HL-60 (cell line): ENCODE measurements at regions not wholly inside any gene's neighbourhood (a gene's known extent, or its start where the extent isn't known, plus 50 kb on each side); places are given as distances from the start of the nearest gene placed in this dataset.

ENCODE experiments used
- DNase-seq, 2 experiments: peaks; one replicate each; pipeline ENCODE4 v3.0.0-alpha.2; 2010 to 2020; ENCODE audit warnings: low read depth in 1 of 2, low spot score in 1 of 2
- H3K27ac ChIP-seq: fragments of 250-450 bp; sonication (Bioruptor Pico); replicated peaks from 2 replicates; pipeline ENCODE4 v1.5.1; 2020; ENCODE audit warnings: mild to moderate bottlenecking, moderate library complexity
- H3K27me3 ChIP-seq: fragments of 250-450 bp; sonication (Bioruptor Pico); 2 replicates; pipeline ENCODE4 v1.5.1; 2021; ENCODE audit warnings: mild to moderate bottlenecking, moderate library complexity; ENCODE audit not compliant: insufficient read depth, poor library complexity, severe bottlenecking
- H3K4me3 ChIP-seq: replicated peaks from 2 replicates; pipeline ENCODE4 v1.5.1; 2011; ENCODE audit warnings: mild to moderate bottlenecking, control low read depth, low read length; ENCODE audit not compliant: insufficient read depth
- CTCF ChIP-seq: IDR thresholded peaks from one replicate; pipeline ENCODE4 v1.5.1; 2011; ENCODE audit warnings: low read length, control low read depth, inconsistent platforms; ENCODE audit not compliant: insufficient read depth
- GABPA ChIP-seq: IDR thresholded peaks from 2 replicates; pipeline ENCODE4 v1.6.1; 2012; ENCODE audit warnings: low read depth
- POLR2AphosphoS5 ChIP-seq: IDR thresholded peaks from 2 replicates; pipeline ENCODE4 v1.6.1; 2012; ENCODE audit warnings: low read depth
- REST ChIP-seq: IDR thresholded peaks from 2 replicates; pipeline ENCODE4 v1.6.1; 2012; ENCODE audit warnings: low read depth; ENCODE audit not compliant: insufficient replicate concordance
- SPI1 ChIP-seq: IDR thresholded peaks from 2 replicates; pipeline ENCODE4 v1.6.1; 2012; ENCODE audit warnings: low read depth, mild to moderate bottlenecking, borderline replicate concordance

- TF ChIP-seq GABPA (no peak), CTCF (no peak), SPI1 (0 out of 2 replicates have a peak, but pooled peaks have one; percentile 17)
- no peak overlapping the region for H3K4me3 ChIP-seq
- no peaks in the 10 kb centered on the region for H3K27me3 ChIP-seq
- peak; percentile 46 to 67 for DNase-seq
- H3K27ac ChIP-seq, result peak overlapping the region; percentile 71
Observed at GRCh38 chr1:9425859-9426258, 113.4 kb upstream of the SLC25A33 start.

- peak; percentile 82 to 97 for DNase-seq
- Histone ChIP-seq H3K27ac (peak overlapping the region; percentile 71), H3K4me3 (no peak overlapping the region), H3K27me3 (no peaks in the 10 kb centered on the region)
- no peak for TF ChIP-seq CTCF
- TF ChIP-seq GABPA, result peak; percentile 78
- peak; percentile 83 for TF ChIP-seq SPI1
- TF ChIP-seq REST, result no peak
- peak; percentile 100 for TF ChIP-seq POLR2AphosphoS5
Observed at GRCh38 chr1:9426291-9426711, 113.0 kb upstream of the SLC25A33 start.

GRCh38 chr1:9427388-9427787 lies 111.9 kb upstream of the SLC25A33 start:
- no peaks in the 10 kb centered on the region for H3K27me3 ChIP-seq
- no peak overlapping the region for H3K4me3 ChIP-seq
- no peak for DNase-seq
- H3K27ac ChIP-seq, result no peak overlapping the region
- TF ChIP-seq GABPA (no peak), POLR2AphosphoS5 (no peak), SPI1 (no peak; the same call in 1 of the 2 replicates), CTCF (no peak), REST (no peak)

GRCh38 chr1:9428601-9429341 lies 110.5 kb upstream of the SLC25A33 start:
- peak overlapping the region; percentile 57 for H3K4me3 ChIP-seq
- TF ChIP-seq POLR2AphosphoS5 (peak; percentile 72), REST (no peak), GABPA (no peak)
- no peaks in the 10 kb centered on the region for H3K27me3 ChIP-seq
- peak; percentile 100 for DNase-seq
- H3K27ac ChIP-seq, result peak overlapping the region; percentile 58
